HCT116 (cell line): ENCODE measurements at regions not wholly inside any gene's neighbourhood (a gene's known extent, or its start where the extent isn't known, plus 50 kb on each side); places are given as distances from the start of the nearest gene placed in this dataset.

Experiments
- ATAC-seq: fragments of 200-7000 bp; cut with Tn5 transposase; 2 replicates; pipeline ENCODE4 v1.9.1; 2020; ENCODE audit warnings: mild to moderate bottlenecking, moderate library complexity
- BruUV-seq: library from RNA; stranded (reverse); fragments of 400-500 nt; replicated peaks from 2 replicates; lab custom pipeline; 2021; lab: Mats Ljungman, UMichigan
- CTCF ChIA-PET: fragments of 300-600 bp; sonication (Branson Sonifier 250); formaldehyde crosslinking; loops from one replicate; lab custom pipeline; 2021; ENCODE audit warnings: antibody characterized with exemption; lab: Charles Lee
- POLR2A ChIA-PET: fragments of 300-600, 350-600 bp; sonication (Branson Sonifier 250); formaldehyde crosslinking; loops from one replicate; lab custom pipeline; 2021; ENCODE audit warnings: antibody characterized with exemption; lab: Charles Lee
- RAD21 ChIA-PET, 2 experiments: fragments of 300-600 bp; sonication (Branson Sonifier 250); formaldehyde crosslinking; loops; one replicate each; lab custom pipeline; 2023; ENCODE audit warnings: low total read pairs in 2 of 2; ENCODE audit not compliant: uncharacterized antibody in 2 of 2, unreplicated experiment in 2 of 2, low non-redundant PET in 1 of 2; lab: Charles Lee
- DNase-seq: peaks from one replicate; pipeline ENCODE4 v3.0.0-alpha.2; 2010; ENCODE audit warnings: low read depth, low spot score
- H2AFZ ChIP-seq: fragments of 200-600 bp; shearing (Covaris generic), sonication (generic); 2 replicates; pipeline ENCODE4 v1.6.1; 2017; ENCODE audit warnings: low read depth, mixed run types, mixed read lengths, antibody characterized with exemption, low read length; ENCODE audit not compliant: poor library complexity, severe bottlenecking
- H3K27ac ChIP-seq: 2 replicates; pipeline ENCODE4 v1.5.1; 2012; ENCODE audit warnings: low read depth, low read length
- H3K27me3 ChIP-seq: fragments of 200-600 bp; sonication (generic); 2 replicates; pipeline ENCODE4 v1.6.1; 2016; ENCODE audit warnings: mixed run types, low read length, mixed read lengths; ENCODE audit not compliant: insufficient read depth
- H3K36me3 ChIP-seq, 2 experiments: fragments of 200-500 bp in 1 of 2; fragments of 200-600 bp in 1 of 2; sonication (Bioruptor generic) in 1 of 2; sonication (generic) in 1 of 2; 2 replicates each; pipeline versions ENCODE4 v1.5.1 to v1.6.1; 2014 to 2016; ENCODE audit warnings: low read length in 2 of 2, inconsistent platforms in 1 of 2, mixed read lengths in 1 of 2, mixed run types in 1 of 2; ENCODE audit not compliant: insufficient read depth in 2 of 2, control insufficient read depth in 1 of 2
- H3K4me1 ChIP-seq, 2 experiments: fragments of 200-600 bp in 1 of 2; sonication (generic) in 1 of 2; 2 replicates each; pipeline versions ENCODE4 v1.5.1 to v1.6.1; 2012 to 2017; ENCODE audit warnings: low read length in 2 of 2, inconsistent platforms in 1 of 2, mild to moderate bottlenecking in 1 of 2, mixed read lengths in 1 of 2, mixed run types in 1 of 2, moderate library complexity in 1 of 2; ENCODE audit not compliant: insufficient read depth in 2 of 2, control insufficient read depth in 1 of 2
- H3K4me2 ChIP-seq: fragments of 200-600 bp; sonication (generic); 2 replicates; pipeline ENCODE4 v1.6.1; 2017; ENCODE audit warnings: mixed run types, low read length, mixed read lengths
- H3K4me3 ChIP-seq, 2 experiments: fragments of 200-600 bp in 1 of 2; sonication (generic) in 1 of 2; replicated peaks in 1 of 2; 2 replicates each; pipeline ENCODE4 v1.5.1; 2011 to 2016; ENCODE audit warnings: low read length in 2 of 2, control low read depth in 1 of 2, low read depth in 1 of 2, mild to moderate bottlenecking in 1 of 2, mixed read lengths in 1 of 2, mixed run types in 1 of 2
- H3K79me2 ChIP-seq: fragments of 200-600 bp; sonication (generic); 2 replicates; pipeline ENCODE4 v1.6.1; 2017; ENCODE audit warnings: mild to moderate bottlenecking, mixed run types, low read length, moderate library complexity, mixed read lengths; ENCODE audit not compliant: insufficient read depth
- H3K9ac ChIP-seq: fragments of 200-600 bp; sonication (generic); 2 replicates; pipeline ENCODE4 v1.6.1; 2016; ENCODE audit warnings: low read length, mixed read lengths
- H3K9me2 ChIP-seq: fragments of 200-600 bp; sonication (generic), shearing (Covaris generic); 2 replicates; pipeline ENCODE4 v1.6.1; 2017; ENCODE audit warnings: mixed run types, mild to moderate bottlenecking, moderate library complexity; ENCODE audit not compliant: insufficient read depth
- H3K9me3 ChIP-seq, 2 experiments: fragments of 200-500 bp in 1 of 2; fragments of 200-600 bp in 1 of 2; sonication (Bioruptor generic) in 1 of 2; sonication (generic) in 1 of 2; 2 replicates each; pipeline ENCODE4 v1.6.1; 2014 to 2017; ENCODE audit warnings: low read length in 2 of 2, mixed read lengths in 2 of 2, inconsistent platforms in 1 of 2, low read depth in 1 of 2, mild to moderate bottlenecking in 1 of 2, mixed run types in 1 of 2, moderate library complexity in 1 of 2; ENCODE audit not compliant: control insufficient read depth in 1 of 2, insufficient read depth in 1 of 2
- H4K20me1 ChIP-seq: fragments of 200-600 bp; sonication (generic), shearing (Covaris generic); 2 replicates; pipeline ENCODE4 v1.6.1; 2017; ENCODE audit warnings: mixed run types, mild to moderate bottlenecking, moderate library complexity; ENCODE audit not compliant: insufficient read depth
- ATF3 ChIP-seq: IDR thresholded peaks from 2 replicates; pipeline ENCODE4 v1.6.1; 2012
- CBX3 ChIP-seq: IDR thresholded peaks from 2 replicates; pipeline ENCODE4 v1.6.1; 2012; ENCODE audit warnings: low read depth
- CTCF ChIP-seq, 3 experiments: fragments of 200-600 bp in 1 of 3; sonication (generic) in 1 of 3; IDR thresholded peaks in 2 of 3; conservative IDR thresholded peaks in 1 of 3; 2 replicates each; pipeline ENCODE4 v1.5.1; 2012 to 2017; ENCODE audit warnings: low read depth in 2 of 3, low read length in 2 of 3, antibody characterized with exemption in 1 of 3, borderline replicate concordance in 1 of 3, control low read depth in 1 of 3, mild to moderate bottlenecking in 1 of 3, mixed read lengths in 1 of 3, mixed run types in 1 of 3, moderate library complexity in 1 of 3; ENCODE audit not compliant: insufficient read depth in 1 of 3
- EGR1 ChIP-seq: IDR thresholded peaks from 2 replicates; pipeline ENCODE4 v1.6.1; 2012; ENCODE audit warnings: low read depth
- ELF1 ChIP-seq: IDR thresholded peaks from 2 replicates; pipeline ENCODE4 v1.6.1; 2012; ENCODE audit warnings: low read depth, borderline replicate concordance
- EZH2phosphoT487 ChIP-seq: fragments of 200-600 bp; IDR thresholded peaks from 2 replicates; pipeline ENCODE4 v1.6.1; 2018; ENCODE audit warnings: antibody characterized with exemption, borderline replicate concordance
- FOSL1 ChIP-seq: IDR thresholded peaks from 2 replicates; pipeline ENCODE4 v1.6.1; 2012; ENCODE audit warnings: low read depth
- JUND ChIP-seq: IDR thresholded peaks from 2 replicates; pipeline ENCODE4 v1.6.1; 2012
- POLR2A ChIP-seq: IDR thresholded peaks from 2 replicates; pipeline ENCODE4 v1.7.0; 2011; ENCODE audit warnings: borderline replicate concordance; ENCODE audit not compliant: insufficient read depth, insufficient read length; ENCODE audit errors: extremely low read depth
- POLR2AphosphoS5 ChIP-seq: IDR thresholded peaks from 2 replicates; pipeline ENCODE4 v1.6.1; 2011; ENCODE audit warnings: mild to moderate bottlenecking, low read depth, low read length, moderate library complexity
- RAD21 ChIP-seq: IDR thresholded peaks from 2 replicates; pipeline ENCODE4 v1.6.1; 2012; ENCODE audit warnings: low read depth, mild to moderate bottlenecking
- REST ChIP-seq: IDR thresholded peaks from 2 replicates; pipeline ENCODE4 v1.6.1; 2012; ENCODE audit warnings: low read depth
- SIN3A ChIP-seq: IDR thresholded peaks from 2 replicates; pipeline ENCODE4 v1.6.1; 2012; ENCODE audit warnings: low read depth
- YY1 ChIP-seq: IDR thresholded peaks from 2 replicates; pipeline ENCODE4 v1.6.1; 2011; ENCODE audit warnings: low read length, low read depth, moderate library complexity, mild to moderate bottlenecking; ENCODE audit not compliant: insufficient replicate concordance; ENCODE audit errors: extremely low read depth
- ZFX ChIP-seq: fragments of 450-650 bp; IDR thresholded peaks from 2 replicates; pipeline ENCODE4 v1.6.1; 2017
- ZNF274 ChIP-seq: fragments of 200-500 bp; sonication (Bioruptor generic); IDR thresholded peaks from 2 replicates; pipeline ENCODE4 v1.6.1; 2014; ENCODE audit warnings: mild to moderate bottlenecking, low read depth, low read length, inconsistent platforms
- intact Hi-C: fragments of 100-400 bp; cut with micrococcal nuclease; formaldehyde crosslinking; loops from 2 replicates; pipeline ENCODE4 v1.10.0; 2022
- TF ChIP-seq, protein P1 (sequence below): IDR thresholded peaks from 2 replicates; pipeline ENCODE4 v1.6.1; 2012

GRCh38 chr1:56401191-56401590 is 178.2 kb downstream of the PLPP3 start:
- no peaks in the 10 kb centered on the region for H3K79me2 ChIP-seq
- no peak overlapping the region for H3K4me3 ChIP-seq
- 0 out of 2 replicates have a peak, but pooled peaks cover 2% of the 10 kb centered on the region for H3K27me3 ChIP-seq
- no peaks in the 10 kb centered on the region for H4K20me1 ChIP-seq
- ATAC-seq (no peak), DNase-seq (no peak)
- no peak overlapping the region for H3K27ac ChIP-seq
- no peaks in the 10 kb centered on the region for H3K9me2 ChIP-seq
- CTCF ChIA-PET = no interaction called here
- H2AFZ ChIP-seq = no peak overlapping the region
- H3K36me3 ChIP-seq = no peaks in the 10 kb centered on the region
- H3K9me3 ChIP-seq = no peaks in the 10 kb centered on the region
- H3K9ac ChIP-seq = no peak overlapping the region
- no peak overlapping the region for H3K4me2 ChIP-seq
- POLR2A ChIA-PET = no interaction called here
- intact Hi-C loops = loop anchor here (10.0 kb wide), 1 partner anchor 304 kb away; no protein-coding TSS in a partner anchor
- BruUV-seq = no TSS peak
- RAD21 ChIA-PET = no interaction called here
- TF ChIP-seq REST (no peak), FOSL1 (no peak), ELF1 (no peak), SIN3A (no peak), ZFX (no peak)
- TF ChIP-seq, all 23 proteins: peak for 0
- no peaks in the 10 kb centered on the region for H3K4me1 ChIP-seq

GRCh38 chr1:56400526-56400925 is 178.8 kb downstream of the PLPP3 start:
- BruUV-seq = no TSS peak
- TF ChIP-seq EZH2phosphoT487 (no peak), EGR1 (no peak), YY1 (no peak), CTCF (IDR thresholded peaks at IDR 0.05 in 2 of 3, conservative IDR thresholded peaks at IDR 0.05 in 1 of 3; ENCODE audit: borderline replicate concordance in 1 of 3, insufficient read depth in 1 of 3, low read depth in 2 of 3, low read length in 2 of 3) (no peak), POLR2AphosphoS5 (no peak), JUND (no peak), ATF3 (no peak), CBX3 (no peak), POLR2A (no peak), ZNF274 (no peak), ZFX (no peak), FOSL1 (no peak), RAD21 (no peak)
- TF ChIP-seq, protein P1, sequence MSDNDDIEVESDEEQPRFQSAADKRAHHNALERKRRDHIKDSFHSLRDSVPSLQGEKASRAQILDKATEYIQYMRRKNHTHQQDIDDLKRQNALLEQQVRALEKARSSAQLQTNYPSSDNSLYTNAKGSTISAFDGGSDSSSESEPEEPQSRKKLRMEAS = no peak

More at GRCh38 chr1:56400526-56400925, 178.8 kb downstream of the PLPP3 start:
- POLR2A ChIA-PET = no interaction called here
- RAD21 ChIA-PET = no interaction called here
- Histone ChIP-seq H3K9me2 (no peaks in the 10 kb centered on the region), H3K9ac (no peak overlapping the region), H3K4me1 (no peaks in the 10 kb centered on the region), H3K27ac (no peak overlapping the region), H3K4me3 (no peak overlapping the region), H4K20me1 (no peaks in the 10 kb centered on the region), H2AFZ (no peak overlapping the region), H3K36me3 (no peaks in the 10 kb centered on the region), H3K9me3 (no peaks in the 10 kb centered on the region), H3K79me2 (no peaks in the 10 kb centered on the region), H3K27me3 (0 out of 2 replicates have a peak, but pooled peaks cover 2% of the 10 kb centered on the region), H3K4me2 (no peak overlapping the region)
- DNase-seq (no peak), ATAC-seq (no peak)
- CTCF ChIA-PET = no interaction called here
- intact Hi-C loops = loop anchor here (10.0 kb wide), 1 partner anchor 304 kb away; no protein-coding TSS in a partner anchor
